Suprapubic skin (tissue), 4 donors: ENCODE measurements at regions not wholly inside any gene's neighbourhood (a gene's known extent, or its start where the extent isn't known, plus 50 kb on each side); places are given as distances from the start of the nearest gene placed in this dataset.

Experiments
- DNase-seq, 2 donors: peaks; one replicate each; pipeline ENCODE4 v3.0.0-alpha.2; 2019; ENCODE audit warnings: low spot score in 2 of 2
- H3K27ac ChIP-seq: fragments of 200-600 bp; sonication (generic); one replicate; pipeline ENCODE4 v1.5.1; 2019
- H3K27me3 ChIP-seq: fragments of 200-600 bp; sonication (generic); one replicate; pipeline ENCODE4 v1.5.1; 2019
- H3K36me3 ChIP-seq: fragments of 200-600 bp; sonication (generic); one replicate; pipeline ENCODE4 v1.5.1; 2019
- H3K4me1 ChIP-seq: fragments of 200-600 bp; sonication (generic); one replicate; pipeline ENCODE4 v1.5.1; 2019
- H3K4me3 ChIP-seq: fragments of 200-600 bp; sonication (generic); one replicate; pipeline ENCODE4 v1.5.1; 2019; ENCODE audit warnings: mild to moderate bottlenecking
- H3K9me3 ChIP-seq: fragments of 200-600 bp; sonication (generic); one replicate; pipeline ENCODE4 v1.5.1; 2019
- CTCF ChIP-seq, 2 donors: fragments of 200-600 bp in 1 of 2; fragments of 450-650 bp in 1 of 2; sonication (generic) in 1 of 2; IDR thresholded peaks; one replicate each; pipeline ENCODE4 v1.5.1; 2016 to 2019; ENCODE audit warnings: antibody characterized with exemption in 2 of 2, mild to moderate bottlenecking in 1 of 2, moderate library complexity in 1 of 2
- EP300 ChIP-seq: sonication (generic); formaldehyde crosslinking; IDR thresholded peaks from one replicate; pipeline ENCODE4 v1.6.1; 2017; ENCODE audit warnings: antibody characterized with exemption
- POLR2A ChIP-seq, 2 donors: fragments of 450-650 bp; IDR thresholded peaks; one replicate each; pipeline ENCODE4 v1.6.1; 2017; ENCODE audit warnings: antibody characterized with exemption in 2 of 2, mild to moderate bottlenecking in 2 of 2, moderate library complexity in 2 of 2
- POLR2AphosphoS5 ChIP-seq, 3 donors: sonication (generic); formaldehyde crosslinking; IDR thresholded peaks; one replicate each; pipeline ENCODE4 v1.6.1; 2017; ENCODE audit warnings: antibody characterized with exemption in 3 of 3
- WGBS: methylation state at CpG from one replicate; pipeline ENCODE4 v1.1.5; 2018; 5-methylcytosine and 5-hydroxymethylcytosine counted together

- Histone ChIP-seq H3K4me1 (no peaks in the 10 kb centered on the region), H3K4me3 (no peak overlapping the region), H3K36me3 (no peaks in the 10 kb centered on the region), H3K27me3 (peaks cover under 1% of the 10 kb centered on the region), H3K9me3 (no peaks in the 10 kb centered on the region), H3K27ac (no peak overlapping the region)
- no peak for DNase-seq
- TF ChIP-seq CTCF (IDR thresholded peaks at IDR 0.05) (no peak), EP300 (no peak), POLR2AphosphoS5 (IDR thresholded peaks at IDR 0.05) (no peak), POLR2A (IDR thresholded peaks at IDR 0.05) (no peak)
- WGBS = 92% methylated on average over 3 of the region's 3 CpGs
These were observed 109.5 kb upstream of the HABP2 start for GRCh38 chr10:113443141-113443925.

GRCh38 chr10:113444766-113445365, 108.0 kb upstream of the HABP2 start:
- H3K36me3 ChIP-seq = no peaks in the 10 kb centered on the region
- TF ChIP-seq POLR2AphosphoS5 (IDR thresholded peaks at IDR 0.05) (no peak), EP300 (no peak), CTCF (IDR thresholded peaks at IDR 0.05) (no peak), POLR2A (IDR thresholded peaks at IDR 0.05) (no peak)
- H3K4me3 ChIP-seq = no peak overlapping the region
- WGBS = 89% methylated on average over 3 of the region's 3 CpGs
- H3K27ac ChIP-seq = no peak overlapping the region
- no peaks in the 10 kb centered on the region for H3K9me3 ChIP-seq
- H3K4me1 ChIP-seq = no peaks in the 10 kb centered on the region
- DNase-seq = no peak
- no peaks in the 10 kb centered on the region for H3K27me3 ChIP-seq

- Histone ChIP-seq H3K4me1 (no peaks in the 10 kb centered on the region), H3K4me3 (no peak overlapping the region), H3K9me3 (no peaks in the 10 kb centered on the region), H3K27me3 (no peaks in the 10 kb centered on the region), H3K27ac (no peak overlapping the region), H3K36me3 (no peaks in the 10 kb centered on the region)
- TF ChIP-seq CTCF (IDR thresholded peaks at IDR 0.05) (no peak), POLR2AphosphoS5 (IDR thresholded peaks at IDR 0.05) (no peak), EP300 (no peak), POLR2A (IDR thresholded peaks at IDR 0.05) (no peak)
- DNase-seq = no peak
- WGBS = 73% methylated on average over 5 of the region's 5 CpGs
These were observed 107.1 kb upstream of the HABP2 start for GRCh38 chr10:113445736-113446135.

- Histone ChIP-seq H3K36me3 (no peaks in the 10 kb centered on the region), H3K27me3 (peaks cover under 1% of the 10 kb centered on the region), H3K4me3 (no peak overlapping the region), H3K4me1 (no peaks in the 10 kb centered on the region), H3K9me3 (no peaks in the 10 kb centered on the region), H3K27ac (no peak overlapping the region)
- TF ChIP-seq POLR2AphosphoS5 (IDR thresholded peaks at IDR 0.05) (no peak), POLR2A (IDR thresholded peaks at IDR 0.05) (no peak), EP300 (no peak), CTCF (IDR thresholded peaks at IDR 0.05) (no peak)
- no peak for DNase-seq
- WGBS = 98% methylated on average over 2 of the region's 2 CpGs
These were observed 106.1 kb upstream of the HABP2 start for GRCh38 chr10:113446739-113447138.

GRCh38 chr10:113447278-113447677, 105.6 kb upstream of the HABP2 start:
- TF ChIP-seq POLR2AphosphoS5 (IDR thresholded peaks at IDR 0.05) = no peak
- H3K9me3 ChIP-seq = no peaks in the 10 kb centered on the region
- no peaks in the 10 kb centered on the region for H3K4me1 ChIP-seq
- H3K27ac ChIP-seq = no peak overlapping the region
- no peak for DNase-seq
- H3K27me3 ChIP-seq = peaks cover 4% of the 10 kb centered on the region
- H3K4me3 ChIP-seq = no peak overlapping the region
- WGBS = 67% methylated on average over 1 of the region's 1 CpG
- no peaks in the 10 kb centered on the region for H3K36me3 ChIP-seq
